HUES48 (cell line): ENCODE measurements at regions not wholly inside any gene's neighbourhood (a gene's known extent, or its start where the extent isn't known, plus 50 kb on each side); places are given as distances from the start of the nearest gene placed in this dataset.

Source experiments
- H3K27ac ChIP-seq: one replicate; pipeline ENCODE4 v1.7.0; 2013; ENCODE audit warnings: low read depth, low read length, inconsistent platforms
- H3K27me3 ChIP-seq: 2 replicates; pipeline ENCODE4 v1.6.1; 2013; ENCODE audit warnings: mild to moderate bottlenecking, low read length; ENCODE audit not compliant: control insufficient read depth, insufficient read depth
- H3K36me3 ChIP-seq: 2 replicates; pipeline ENCODE4 v1.6.1; 2013; ENCODE audit warnings: low read length; ENCODE audit not compliant: control insufficient read depth, insufficient read depth
- H3K4me1 ChIP-seq: 2 replicates; pipeline ENCODE4 v1.6.1; 2013; ENCODE audit warnings: mild to moderate bottlenecking, low read length; ENCODE audit not compliant: control insufficient read depth, insufficient read depth
- H3K4me3 ChIP-seq: 2 replicates; pipeline ENCODE4 v1.5.1; 2013; ENCODE audit warnings: mild to moderate bottlenecking, low read depth, low read length
- H3K9ac ChIP-seq: 2 replicates; pipeline ENCODE4 v1.6.1; 2013; ENCODE audit warnings: mild to moderate bottlenecking, low read depth, low read length, moderate library complexity
- H3K9me3 ChIP-seq: 2 replicates; pipeline ENCODE4 v1.6.1; 2013; ENCODE audit warnings: low read length; ENCODE audit not compliant: control insufficient read depth, insufficient read depth

DNA sequence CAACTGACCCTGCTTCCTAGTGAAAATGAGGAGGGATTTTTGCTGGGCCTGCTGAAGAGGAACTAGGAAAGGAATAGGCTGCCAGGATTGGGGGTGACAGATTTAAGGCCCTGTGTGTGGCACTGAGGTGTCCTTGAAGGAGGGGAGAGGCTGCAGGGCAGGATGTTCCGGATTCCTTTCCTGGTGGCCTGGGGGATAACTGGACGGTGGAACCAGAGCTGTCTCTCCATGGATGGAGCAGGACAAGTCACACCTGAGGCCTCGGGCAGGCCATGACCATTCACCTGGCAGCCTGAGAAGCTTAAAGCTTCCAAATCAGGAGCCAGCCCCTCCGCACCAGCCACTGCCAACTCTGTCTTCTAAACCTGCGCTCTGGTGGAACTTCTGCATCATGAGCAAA, 56.0 kb upstream of the SLC22A23 start:
- H3K4me1 ChIP-seq = peaks cover 7% of the 10 kb centered on the region
- no peak overlapping the region for H3K4me3 ChIP-seq
- H3K27ac ChIP-seq = no peak overlapping the region
- H3K9me3 ChIP-seq = no peaks in the 10 kb centered on the region
- H3K36me3 ChIP-seq = no peaks in the 10 kb centered on the region
- no peak overlapping the region for H3K9ac ChIP-seq
- no peaks in the 10 kb centered on the region for H3K27me3 ChIP-seq

DNA sequence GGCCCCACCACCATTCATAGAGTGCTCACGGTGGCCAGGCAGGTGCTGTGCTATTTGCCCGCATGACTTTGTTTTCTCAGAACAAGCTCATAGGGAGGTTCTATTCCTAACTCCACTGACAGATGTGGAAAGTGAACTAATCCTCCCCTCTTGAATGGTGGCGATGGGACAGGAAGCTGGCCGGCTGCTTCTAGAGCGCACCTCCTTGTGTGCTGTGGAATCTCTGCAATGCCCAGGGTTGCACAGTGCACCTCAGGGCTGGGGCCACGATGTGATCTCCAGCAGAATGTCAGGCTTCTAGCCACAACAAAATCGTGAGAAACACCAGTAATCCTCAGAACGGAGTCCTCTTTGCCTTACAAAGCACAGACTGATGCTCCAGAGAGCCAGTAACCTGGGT, 53.8 kb upstream of the SLC22A23 start:
- H3K27ac ChIP-seq = no peak overlapping the region
- H3K27me3 ChIP-seq = no peaks in the 10 kb centered on the region
- H3K4me3 ChIP-seq = no peak overlapping the region
- no peak overlapping the region for H3K9ac ChIP-seq
- H3K36me3 ChIP-seq = no peaks in the 10 kb centered on the region
- H3K4me1 ChIP-seq = peaks cover 7% of the 10 kb centered on the region
- no peaks in the 10 kb centered on the region for H3K9me3 ChIP-seq

DNA sequence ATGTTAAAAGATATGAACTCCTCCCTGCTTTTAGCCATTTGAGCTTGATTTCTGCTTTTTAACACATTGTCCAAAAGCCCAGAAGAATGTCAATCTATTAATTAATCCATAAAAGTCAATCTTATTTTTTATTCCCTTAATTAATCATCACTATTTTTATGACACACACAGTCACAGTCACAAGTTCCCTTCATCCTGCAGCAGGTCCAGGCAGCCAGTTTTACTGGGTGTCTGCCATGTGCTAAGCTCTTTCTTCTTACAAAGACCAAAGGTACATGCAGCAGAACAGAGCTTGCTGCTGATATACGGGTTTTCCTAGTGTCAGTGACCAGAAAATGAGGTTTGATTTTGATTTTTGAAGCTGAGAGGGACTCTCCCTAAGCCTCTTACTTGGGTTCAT, 53.3 kb upstream of the SLC22A23 start:
- no peaks in the 10 kb centered on the region for H3K27me3 ChIP-seq
- no peak overlapping the region for H3K27ac ChIP-seq

DNA sequence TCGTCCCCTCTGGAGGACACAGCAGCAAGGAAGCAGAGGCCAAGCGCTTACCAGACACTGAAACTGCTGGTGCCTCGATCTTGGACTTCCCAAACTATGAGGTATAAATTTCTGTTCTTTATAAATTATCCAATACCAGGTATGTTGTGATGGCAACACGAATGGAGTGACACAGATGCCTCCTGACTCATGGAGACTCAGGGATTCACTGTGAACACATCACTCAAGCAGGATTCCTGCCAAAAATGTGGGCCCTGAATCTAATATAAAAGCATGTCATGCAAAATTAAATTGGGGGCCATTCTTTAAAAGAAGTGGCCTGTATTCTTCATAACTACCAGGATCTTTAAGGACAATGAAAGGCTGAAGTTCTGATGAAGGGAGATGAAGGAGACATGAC, 52.5 kb upstream of the SLC22A23 start:
- Histone ChIP-seq H3K9me3 (no peaks in the 10 kb centered on the region), H3K36me3 (no peaks in the 10 kb centered on the region), H3K9ac (no peak overlapping the region), H3K27me3 (no peaks in the 10 kb centered on the region), H3K4me3 (no peak overlapping the region), H3K27ac (no peak overlapping the region), H3K4me1 (peaks cover 7% of the 10 kb centered on the region)

More for the DNA sequence above, 53.3 kb upstream of the SLC22A23 start:
- Histone ChIP-seq H3K4me3 (no peak overlapping the region), H3K9me3 (no peaks in the 10 kb centered on the region), H3K9ac (no peak overlapping the region), H3K4me1 (peaks cover 7% of the 10 kb centered on the region), H3K36me3 (no peaks in the 10 kb centered on the region)

DNA sequence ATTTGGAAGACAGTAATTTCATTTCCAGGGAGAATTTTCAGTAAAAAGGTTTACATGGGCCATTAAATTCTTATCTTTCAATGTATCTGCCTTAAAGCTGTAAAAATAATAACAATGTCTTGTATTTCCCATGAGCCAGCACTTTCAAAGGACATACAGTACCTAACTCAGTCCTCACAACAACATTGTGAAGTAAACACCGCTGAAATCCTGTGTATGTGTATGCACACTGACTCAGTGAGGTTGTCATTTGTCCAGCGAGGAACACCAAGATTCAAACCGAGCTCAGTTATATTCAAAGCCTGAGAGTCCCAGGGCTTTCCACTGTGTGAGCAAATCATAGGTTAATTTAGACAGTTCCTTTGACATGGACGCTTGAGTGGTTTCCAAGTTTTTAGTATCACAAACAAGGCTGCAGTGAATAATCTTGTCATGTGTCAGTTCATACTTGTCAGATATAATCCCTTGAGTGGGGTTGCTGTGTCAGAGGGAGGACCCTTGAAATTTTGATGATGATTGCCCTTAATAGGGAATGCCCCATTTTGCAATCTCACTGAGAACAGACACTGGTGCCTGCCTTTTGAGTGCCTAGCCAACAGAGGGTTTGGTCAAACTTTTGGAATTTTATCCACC, 50.0 kb upstream of the SLC22A23 start:
- Histone ChIP-seq H3K27me3 (no peaks in the 10 kb centered on the region), H3K27ac (no peak overlapping the region), H3K36me3 (no peaks in the 10 kb centered on the region), H3K4me3 (no peak overlapping the region), H3K9ac (no peak overlapping the region), H3K9me3 (no peaks in the 10 kb centered on the region), H3K4me1 (peaks cover 10% of the 10 kb centered on the region)
